Testis (tissue), 2 donors: ENCODE measurements at regions not wholly inside any gene's neighbourhood (a gene's known extent, or its start where the extent isn't known, plus 50 kb on each side); places are given as distances from the start of the nearest gene placed in this dataset.

Source experiments
- POLR2A ChIP-seq: fragments of 450-650 bp; IDR thresholded peaks from one replicate; pipeline ENCODE4 v1.6.1; 2017; ENCODE audit warnings: antibody characterized with exemption, mild to moderate bottlenecking, moderate library complexity
- TF ChIP-seq, protein P1 (sequence below), 3 experiments: fragments of 450-650 bp in 2 of 3; fragments of 200-600 bp in 1 of 3; sonication (generic) in 1 of 3; IDR thresholded peaks; one replicate each; pipeline ENCODE4 v1.5.1; 2016 to 2019; ENCODE audit warnings: antibody characterized with exemption in 3 of 3, mild to moderate bottlenecking in 2 of 3, moderate library complexity in 1 of 3

DNA sequence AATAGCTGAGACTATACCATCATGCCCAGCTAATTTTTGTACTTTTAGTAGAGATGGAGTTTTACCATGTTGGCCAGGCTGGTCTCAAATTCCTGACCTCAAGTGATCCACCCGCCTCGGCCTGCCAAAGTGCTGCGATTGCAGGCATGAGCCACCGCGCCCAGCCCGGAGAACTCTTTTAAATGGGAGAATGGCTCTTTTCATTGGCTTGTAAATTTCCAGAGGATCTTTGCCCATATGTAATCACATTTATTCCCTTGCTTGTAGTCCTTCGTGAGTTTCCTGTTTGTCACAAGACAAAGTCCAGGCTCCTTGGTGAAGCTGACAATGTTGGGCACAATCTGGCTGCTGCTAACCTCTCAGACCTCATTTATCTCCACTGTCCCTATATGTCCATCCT is 135.1 kb downstream of the CEP57L1 start:
- TF ChIP-seq, protein P1, sequence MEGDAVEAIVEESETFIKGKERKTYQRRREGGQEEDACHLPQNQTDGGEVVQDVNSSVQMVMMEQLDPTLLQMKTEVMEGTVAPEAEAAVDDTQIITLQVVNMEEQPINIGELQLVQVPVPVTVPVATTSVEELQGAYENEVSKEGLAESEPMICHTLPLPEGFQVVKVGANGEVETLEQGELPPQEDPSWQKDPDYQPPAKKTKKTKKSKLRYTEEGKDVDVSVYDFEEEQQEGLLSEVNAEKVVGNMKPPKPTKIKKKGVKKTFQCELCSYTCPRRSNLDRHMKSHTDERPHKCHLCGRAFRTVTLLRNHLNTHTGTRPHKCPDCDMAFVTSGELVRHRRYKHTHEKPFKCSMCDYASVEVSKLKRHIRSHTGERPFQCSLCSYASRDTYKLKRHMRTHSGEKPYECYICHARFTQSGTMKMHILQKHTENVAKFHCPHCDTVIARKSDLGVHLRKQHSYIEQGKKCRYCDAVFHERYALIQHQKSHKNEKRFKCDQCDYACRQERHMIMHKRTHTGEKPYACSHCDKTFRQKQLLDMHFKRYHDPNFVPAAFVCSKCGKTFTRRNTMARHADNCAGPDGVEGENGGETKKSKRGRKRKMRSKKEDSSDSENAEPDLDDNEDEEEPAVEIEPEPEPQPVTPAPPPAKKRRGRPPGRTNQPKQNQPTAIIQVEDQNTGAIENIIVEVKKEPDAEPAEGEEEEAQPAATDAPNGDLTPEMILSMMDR (IDR thresholded peaks at IDR 0.05), result no peak
- TF ChIP-seq POLR2A, result no peak
